Fibroblast of lung (primary cell): ENCODE measurements at regions not wholly inside any gene's neighbourhood (a gene's known extent, or its start where the extent isn't known, plus 50 kb on each side); places are given as distances from the start of the nearest gene placed in this dataset.

Experiments used
- CTCF ChIP-seq, 2 donors: IDR thresholded peaks in 1 of 2; conservative IDR thresholded peaks in 1 of 2; 1 replicate in 1 of 2; 2 replicates in 1 of 2; pipeline ENCODE4 v1.5.1; 2011 to 2012; ENCODE audit warnings: low read length in 2 of 2, control low read depth in 1 of 2, inconsistent platforms in 1 of 2, low read depth in 1 of 2, mild to moderate bottlenecking in 1 of 2
- EZH2 ChIP-seq: IDR thresholded peaks from 2 replicates; pipeline ENCODE4 v1.5.1; 2012; ENCODE audit warnings: low read length, control low read depth, mild to moderate bottlenecking; ENCODE audit errors: missing control alignments

GRCh38 chr3:35028157-35028556 lies 611.2 kb upstream of the ARPP21 start:
- no peak for TF ChIP-seq CTCF (conservative IDR thresholded peaks at IDR 0.05 in 1 of 2, IDR thresholded peaks at IDR 0.05 in 1 of 2; ENCODE audit: low read depth in 1 of 2, low read length in 2 of 2)
- TF ChIP-seq EZH2: no peak
